Caki2 (cell line): ENCODE measurements at regions not wholly inside any gene's neighbourhood (a gene's known extent, or its start where the extent isn't known, plus 50 kb on each side); places are given as distances from the start of the nearest gene placed in this dataset.

Source experiments
- DNase-seq: peaks from one replicate; pipeline ENCODE4 v3.0.0-alpha.2; 2015; ENCODE audit warnings: low read depth
- in situ Hi-C: cut with HindIII; loops from 2 replicates; pipeline ENCODE4 v1.10.0; 2016; ENCODE audit warnings: low sequenced_read_pairs, low pct_unique_long_range_greater_than_20kb, mixed read lengths

DNA sequence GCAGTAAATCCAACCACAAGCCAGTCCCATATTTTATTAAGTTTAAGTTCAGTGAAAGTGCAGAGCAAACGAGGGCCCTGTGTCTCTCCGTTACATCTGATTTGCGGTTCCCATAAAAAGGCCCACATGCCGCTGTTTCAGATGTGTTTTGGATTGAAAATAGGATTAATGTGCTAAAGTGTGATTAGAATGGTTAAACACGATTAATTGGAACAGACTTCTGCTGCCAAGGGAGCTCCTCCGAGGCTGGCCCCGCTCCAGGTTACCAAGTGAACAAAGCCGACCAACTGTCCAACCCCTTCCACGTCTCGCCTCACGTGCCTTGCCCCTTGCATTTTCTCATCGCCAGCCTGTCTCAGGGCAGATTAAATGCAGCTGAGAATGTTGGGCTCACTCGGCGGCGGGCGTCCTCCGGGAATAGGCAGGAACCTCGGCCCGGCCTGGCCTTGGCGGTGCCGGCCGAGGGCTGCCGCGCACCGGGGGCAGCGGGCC, 166.5 kb upstream of the GSC start:
- no peak for DNase-seq
- in situ Hi-C loops: no loop called here

DNA sequence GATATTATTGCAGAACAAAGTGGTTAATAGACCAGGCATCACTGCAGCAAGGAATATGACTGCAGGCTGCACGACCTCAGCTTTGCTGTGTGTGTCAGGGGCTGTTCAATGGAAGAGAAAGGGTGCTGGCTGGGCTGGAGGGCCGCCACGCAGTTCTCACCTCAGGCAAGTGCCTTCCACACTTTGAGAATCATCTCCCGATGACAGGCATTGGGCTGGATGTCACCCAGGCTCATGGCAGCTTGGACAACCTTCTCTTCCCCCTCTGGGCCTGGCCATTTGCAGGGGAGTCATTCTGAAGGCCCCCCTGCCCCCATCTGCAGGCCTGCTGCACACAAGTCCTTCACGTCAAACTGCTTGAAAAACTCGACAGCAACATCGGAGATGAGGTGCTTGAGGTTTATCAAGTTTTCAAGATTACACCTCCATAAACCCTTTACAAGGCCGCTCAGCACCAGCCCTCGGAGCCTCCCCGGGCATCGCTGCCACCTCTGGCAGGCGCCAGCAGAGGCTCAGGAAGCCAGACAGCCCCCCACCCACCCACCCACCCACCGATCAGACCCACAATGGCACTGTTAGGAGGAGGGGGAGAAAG, 165.9 kb upstream of the GSC start:
- DNase-seq: no peak
- in situ Hi-C loops: no loop called here

DNA sequence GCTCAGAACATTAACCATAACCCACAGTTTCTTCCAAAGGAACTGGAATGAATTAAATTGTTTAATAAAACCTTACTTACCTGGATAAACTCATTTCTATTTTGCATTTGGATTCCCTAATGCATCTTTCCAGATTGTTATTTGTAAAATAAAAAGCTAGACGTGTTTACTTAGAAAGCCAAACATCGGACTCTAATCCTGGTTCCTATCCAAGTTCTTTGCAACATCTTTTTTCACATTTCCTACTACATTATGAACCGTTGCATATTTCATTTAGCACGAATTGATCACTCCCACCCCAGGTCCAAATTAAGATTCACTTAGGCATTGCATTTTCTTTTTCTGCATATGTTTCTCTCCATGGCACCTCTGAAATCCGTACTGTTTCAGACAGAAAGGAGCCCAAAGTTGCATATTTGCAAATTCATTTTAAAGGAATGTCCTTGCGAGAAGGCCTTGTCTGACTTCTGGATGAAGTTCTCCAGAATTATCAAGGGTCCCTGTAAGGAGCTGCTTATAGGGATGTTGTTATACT, 164.4 kb upstream of the GSC start:
- no peak for DNase-seq
- in situ Hi-C loops: no loop called here

- in situ Hi-C loops: no loop called here
- no peak for DNase-seq
These were observed 163.6 kb upstream of the GSC start for GRCh38 chr14:94933486-94933885.

GRCh38 chr14:94932589-94932988, 162.7 kb upstream of the GSC start:
- in situ Hi-C loops: no loop called here
- DNase-seq: no peak

DNA sequence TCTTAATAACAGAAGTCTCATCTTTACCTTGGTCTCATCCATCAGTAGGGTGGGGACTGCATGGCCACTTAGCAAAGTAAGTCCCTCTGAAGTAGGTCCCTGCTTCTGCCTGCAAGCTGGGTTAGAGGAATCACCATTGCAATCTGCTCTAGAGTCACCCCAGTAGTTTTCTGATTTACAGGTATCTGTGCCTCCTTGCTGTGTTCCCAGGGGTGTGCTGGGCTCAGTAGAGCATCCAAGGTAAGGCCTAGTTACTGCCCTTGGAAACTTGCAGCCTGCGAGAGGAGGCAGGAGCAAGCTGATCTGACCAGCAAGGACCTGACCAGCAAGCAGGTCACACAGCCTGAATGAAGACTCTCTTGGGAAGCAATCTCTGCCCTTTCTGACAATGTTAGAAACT, 160.8 kb upstream of the GSC start:
- DNase-seq: no peak
- in situ Hi-C loops: no loop called here

- DNase-seq: no peak
These were observed 159.4 kb upstream of the GSC start for GRCh38 chr14:94929354-94929753.

GRCh38 chr14:94926176-94926575, 156.3 kb upstream of the GSC start:
- in situ Hi-C loops: no loop called here
- DNase-seq: no peak

More at GRCh38 chr14:94929354-94929753, 159.4 kb upstream of the GSC start:
- in situ Hi-C loops: no loop called here

- in situ Hi-C loops: no loop called here
- DNase-seq: no peak
These were observed 155.7 kb upstream of the GSC start for GRCh38 chr14:94925416-94926173.

- in situ Hi-C loops: no loop called here
- no peak for DNase-seq
These were observed 154.3 kb upstream of the GSC start for GRCh38 chr14:94924189-94924588.

GRCh38 chr14:94923786-94924185, 153.9 kb upstream of the GSC start:
- in situ Hi-C loops: no loop called here
- no peak for DNase-seq

GRCh38 chr14:94922595-94923239, 152.8 kb upstream of the GSC start:
- in situ Hi-C loops: no loop called here
- no peak for DNase-seq

DNA sequence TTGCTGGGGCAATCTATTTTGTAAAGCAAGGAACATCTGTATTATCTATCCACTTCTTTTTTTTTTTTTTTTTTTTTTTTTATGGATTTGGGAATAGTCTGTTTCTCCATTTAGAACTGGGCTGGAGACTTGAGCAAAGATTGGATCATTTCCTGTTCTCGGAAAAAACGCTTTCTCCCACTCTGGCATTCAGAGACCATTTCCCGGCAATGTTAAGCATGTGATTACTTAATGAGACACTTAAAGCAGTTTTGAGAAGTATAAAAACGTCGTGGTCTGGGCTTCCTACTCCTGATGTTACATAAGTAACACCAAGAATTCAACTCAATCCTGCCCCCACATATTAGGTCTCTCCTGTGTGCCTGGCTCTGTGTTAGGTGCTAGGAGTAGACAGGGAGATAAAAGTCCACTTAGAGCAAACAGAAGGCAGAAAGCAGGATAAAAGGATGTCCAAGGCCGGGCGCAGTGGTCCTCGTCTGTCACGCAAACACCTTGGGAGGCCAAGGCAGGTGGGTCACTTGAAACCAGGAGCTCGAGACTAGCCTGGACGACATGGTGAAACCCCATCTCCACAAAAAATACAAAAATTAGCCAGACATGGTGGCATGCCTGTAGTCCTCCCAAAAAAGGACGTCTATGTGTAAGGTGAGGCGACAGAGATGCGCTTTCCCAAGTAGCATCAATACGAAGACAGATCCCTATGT, 152.1 kb upstream of the GSC start:
- DNase-seq: no peak
- in situ Hi-C loops: no loop called here

DNA sequence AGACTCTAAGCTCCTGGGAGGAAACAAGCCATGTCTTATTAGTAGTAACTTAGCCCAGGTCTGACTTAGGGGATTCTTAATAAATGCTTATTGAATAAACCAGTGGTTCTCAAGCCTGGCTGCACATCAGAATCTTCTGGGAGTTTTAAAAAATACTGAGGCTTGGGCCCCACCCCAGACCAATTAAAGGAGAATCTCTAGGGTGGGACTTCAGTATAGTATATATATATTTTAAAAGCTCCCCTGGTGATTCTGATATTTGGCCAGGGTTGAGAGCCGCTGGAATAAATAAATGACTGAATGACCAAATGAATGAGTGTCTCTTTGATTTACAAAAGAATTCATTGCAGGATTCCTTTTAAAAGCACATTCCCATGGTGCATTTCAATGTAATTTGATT, 151.5 kb upstream of the GSC start:
- in situ Hi-C loops: no loop called here
- no peak for DNase-seq

DNA sequence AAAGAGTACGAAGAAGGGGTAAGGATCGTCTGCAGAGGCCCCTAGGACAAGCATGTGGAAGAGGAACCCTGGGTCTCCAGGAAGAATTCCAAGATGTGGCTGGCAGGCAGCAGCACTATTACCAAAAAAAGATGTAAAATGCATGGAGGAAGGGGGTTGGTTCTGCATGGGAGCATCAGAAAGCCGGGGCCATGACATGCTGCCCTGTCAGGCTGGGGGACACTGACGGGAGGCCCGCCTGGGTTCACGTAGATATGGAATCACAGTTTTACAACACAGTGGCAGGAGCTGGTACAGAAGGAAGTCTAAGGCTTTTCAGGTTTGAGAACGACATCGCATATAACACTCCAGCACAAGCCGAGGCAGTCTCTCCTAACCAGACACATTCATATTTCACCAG, 150.0 kb upstream of the GSC start:
- DNase-seq: no peak
- in situ Hi-C loops: no loop called here

DNA sequence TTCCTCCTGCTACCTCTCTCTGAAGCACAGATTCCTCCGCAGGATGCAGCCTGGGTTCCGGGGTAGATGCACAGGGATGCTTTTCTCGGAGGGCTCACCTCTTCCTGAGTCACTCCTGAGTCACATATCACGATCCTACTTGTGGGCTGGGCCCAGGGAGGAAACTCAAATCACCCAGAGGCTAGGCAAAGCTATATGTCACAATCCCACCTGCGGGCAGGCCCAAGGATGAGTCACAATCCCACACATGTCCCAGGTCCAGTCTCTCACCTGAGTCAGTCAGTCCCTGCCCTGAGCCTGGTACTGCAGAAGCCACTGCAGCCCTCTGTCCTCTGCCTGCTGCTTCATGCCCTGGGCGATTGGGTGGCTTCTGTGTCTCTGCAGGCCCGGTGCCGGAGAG, 149.0 kb upstream of the GSC start:
- in situ Hi-C loops: no loop called here
- no peak for DNase-seq

DNA sequence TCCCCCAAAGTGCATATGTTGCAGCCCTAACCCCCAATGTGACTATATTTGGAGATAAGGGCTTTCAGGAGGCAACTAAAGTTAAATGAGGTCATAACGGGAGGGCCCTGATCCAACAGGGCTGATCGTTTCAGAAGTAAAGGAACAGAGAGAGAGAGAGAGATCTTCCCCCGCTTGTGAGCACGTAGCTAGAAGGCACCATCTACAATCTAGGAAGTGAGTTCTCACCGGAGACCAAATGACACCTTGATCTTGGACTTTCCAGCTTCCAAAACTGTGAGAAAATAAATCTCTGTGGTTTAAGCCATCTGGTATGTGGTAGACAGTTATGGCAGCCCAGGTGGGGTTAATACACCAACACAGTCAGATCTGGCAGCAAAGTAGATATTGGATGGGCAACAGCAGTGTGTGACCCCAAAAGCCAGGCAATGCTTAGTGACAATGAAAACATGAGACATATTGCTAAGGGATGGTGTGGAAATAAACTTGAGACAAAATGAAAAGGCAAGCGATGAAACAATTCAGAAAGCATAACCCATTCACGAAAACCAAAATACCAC, 147.2 kb upstream of the GSC start:
- DNase-seq: no peak
- in situ Hi-C loops: no loop called here

DNA sequence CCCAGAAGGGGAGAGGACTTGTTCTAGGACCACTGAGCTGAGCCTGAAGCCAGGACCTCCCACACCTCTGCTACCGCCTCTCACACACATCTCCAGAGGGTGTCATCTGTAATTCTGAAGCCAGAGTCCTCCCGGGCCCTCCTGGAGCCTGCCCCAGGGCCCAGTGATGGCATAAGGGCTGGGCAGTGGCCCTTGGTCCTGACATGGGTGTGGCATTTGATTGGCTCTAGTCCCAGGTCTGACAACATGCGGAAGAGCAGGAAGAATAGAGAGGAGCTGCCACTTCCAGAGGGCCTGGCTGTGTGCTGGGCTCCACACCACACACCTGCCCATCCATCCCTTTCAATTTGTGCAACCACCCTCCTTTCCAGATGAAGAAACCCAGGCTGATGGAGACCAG, 144.3 kb upstream of the GSC start:
- in situ Hi-C loops: no loop called here
- no peak for DNase-seq
